RWPE1 (cell line): ENCODE measurements at regions not wholly inside any gene's neighbourhood (a gene's known extent, or its start where the extent isn't known, plus 50 kb on each side); places are given as distances from the start of the nearest gene placed in this dataset.

Source experiments
- CTCF ChIA-PET: fragments of 350-600 bp; sonication (Branson Sonifier 250); formaldehyde crosslinking; extraction: SDS; loops from one replicate; lab custom pipeline; 2021; lab: Yijun Ruan, JAX
- POLR2A ChIA-PET: fragments of 400-600 bp; formaldehyde crosslinking; extraction: SDS; loops from one replicate; lab custom pipeline; 2020; ENCODE audit warnings: antibody characterized with exemption; ENCODE audit not compliant: low non-redundant PET; lab: Yijun Ruan, JAX
- DNase-seq: peaks from one replicate; pipeline ENCODE4 v3.0.0; 2012; ENCODE audit warnings: low spot score
- H3K27ac ChIP-seq: fragments of 450-650 bp; 2 replicates; pipeline ENCODE4 v1.5.1; 2017
- CTCF ChIP-seq: fragments of 450-650 bp; conservative IDR thresholded peaks from 2 replicates; pipeline ENCODE4 v1.5.1; 2017; ENCODE audit warnings: low read depth, mild to moderate bottlenecking

DNA sequence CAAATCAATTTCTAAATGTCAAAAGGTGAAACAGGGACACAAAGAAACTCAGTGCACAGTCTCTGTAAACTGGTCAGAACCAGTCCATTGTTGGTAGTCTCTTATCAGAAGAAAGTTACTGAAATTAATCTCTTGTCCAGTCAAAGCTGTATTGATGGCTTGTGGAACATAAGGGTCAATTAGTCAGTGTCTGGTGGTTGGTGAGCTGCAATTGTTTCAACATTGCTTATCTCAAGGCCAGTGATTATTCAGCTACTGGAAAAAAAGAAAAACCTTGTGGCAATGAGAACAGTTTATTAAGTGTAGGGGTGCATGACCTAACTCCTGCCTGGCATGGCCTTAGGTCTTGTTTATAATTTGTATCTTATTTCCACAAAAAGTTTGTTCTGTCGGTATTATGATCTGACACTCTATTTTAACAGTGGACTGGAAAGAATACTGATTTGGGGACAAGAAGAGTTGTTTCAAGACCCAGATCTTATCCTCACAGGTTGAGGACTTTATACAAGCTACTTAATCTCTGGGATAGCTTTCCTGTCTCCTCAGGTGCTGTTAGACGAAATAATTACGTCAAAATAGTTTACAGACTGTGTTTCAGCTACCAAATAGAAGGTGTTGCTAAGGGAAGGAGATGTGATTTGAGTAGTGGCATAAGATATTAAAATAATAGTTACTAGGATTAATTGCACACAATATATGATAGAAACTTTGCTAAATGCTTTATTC is 520.0 kb upstream of the IRAK1BP1 start:
- no peak for DNase-seq
- no peak overlapping the region for H3K27ac ChIP-seq
- ChIA-PET POLR2A (no interaction called here), CTCF (no interaction called here)
- TF ChIP-seq CTCF, result no peak

- no peak for TF ChIP-seq CTCF
- ChIA-PET POLR2A (no interaction called here), CTCF (no interaction called here)
- DNase-seq, result no peak
- no peak overlapping the region for H3K27ac ChIP-seq
Measured at GRCh38 chr6:78353040-78353439, 514.3 kb upstream of the IRAK1BP1 start.

DNA sequence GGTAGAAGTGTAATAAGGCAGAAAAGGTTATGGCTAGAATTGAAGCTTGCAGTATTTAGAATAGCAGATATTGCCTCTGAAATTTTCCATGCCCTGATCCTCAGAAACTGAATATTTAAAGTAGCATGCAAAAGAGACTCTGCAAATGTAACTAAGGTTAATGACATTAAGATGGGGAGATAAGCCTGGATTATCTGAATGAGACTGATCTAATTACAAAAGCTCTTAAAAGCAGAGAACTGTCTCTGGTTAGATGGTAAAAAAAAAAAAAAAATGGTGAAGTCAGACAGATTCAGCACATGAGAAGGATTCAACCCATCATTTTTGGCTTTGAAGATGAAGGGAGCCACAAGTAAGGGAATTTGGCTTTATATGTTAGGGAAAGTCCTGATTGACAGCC is 503.7 kb upstream of the IRAK1BP1 start:
- ChIA-PET CTCF (interaction anchor here (0.7 kb wide), 2 partner anchors 416 to 472 kb away, joined by 3 read pairs; no protein-coding TSS in a partner anchor), POLR2A (no interaction called here)
- no peak overlapping the region for H3K27ac ChIP-seq

GRCh38 chr6:78365473-78365872 is 501.9 kb upstream of the IRAK1BP1 start:
- TF ChIP-seq CTCF, result no peak
- ChIA-PET POLR2A (no interaction called here), CTCF (no interaction called here)
- no peak for DNase-seq
- no peak overlapping the region for H3K27ac ChIP-seq

More for the DNA sequence above, 503.7 kb upstream of the IRAK1BP1 start:
- no peak for TF ChIP-seq CTCF
- DNase-seq, result no peak

GRCh38 chr6:78377056-78377455 is 490.3 kb upstream of the IRAK1BP1 start:
- CTCF ChIA-PET, result no interaction called here
- POLR2A ChIA-PET, result no interaction called here
- no peak for DNase-seq
- H3K27ac ChIP-seq, result no peak overlapping the region
- no peak for TF ChIP-seq CTCF

DNA sequence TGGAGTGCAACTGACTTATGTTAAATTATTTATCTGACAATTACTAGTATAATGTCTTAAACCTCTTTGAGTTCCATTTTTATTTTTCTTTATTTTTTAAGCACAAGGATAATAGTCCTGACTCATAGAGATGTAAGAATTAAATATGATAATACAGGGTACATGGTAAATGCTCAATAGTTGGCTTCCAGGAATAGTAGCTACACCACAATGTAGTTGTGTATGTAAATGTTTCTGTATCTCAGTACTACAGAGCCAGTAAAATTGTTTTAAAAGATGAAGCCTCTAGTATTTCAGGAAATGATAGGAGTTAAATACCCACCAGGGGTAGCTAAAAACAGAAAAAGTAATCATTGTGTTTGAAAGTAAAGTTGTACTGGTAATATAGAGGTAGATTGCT is 487.4 kb upstream of the IRAK1BP1 start:
- POLR2A ChIA-PET, result no interaction called here
- DNase-seq, result no peak
- CTCF ChIA-PET, result interaction anchor here (0.6 kb wide), 1 partner anchor 297 kb away, joined by 3 read pairs; no protein-coding TSS in a partner anchor
- no peak overlapping the region for H3K27ac ChIP-seq
- no peak for TF ChIP-seq CTCF
